ENCODE measurements at regions not wholly inside any gene's neighbourhood (a gene's known extent, or its start where the extent isn't known, plus 50 kb on each side); places are given as distances from the start of the nearest gene placed in this dataset.

DNA sequence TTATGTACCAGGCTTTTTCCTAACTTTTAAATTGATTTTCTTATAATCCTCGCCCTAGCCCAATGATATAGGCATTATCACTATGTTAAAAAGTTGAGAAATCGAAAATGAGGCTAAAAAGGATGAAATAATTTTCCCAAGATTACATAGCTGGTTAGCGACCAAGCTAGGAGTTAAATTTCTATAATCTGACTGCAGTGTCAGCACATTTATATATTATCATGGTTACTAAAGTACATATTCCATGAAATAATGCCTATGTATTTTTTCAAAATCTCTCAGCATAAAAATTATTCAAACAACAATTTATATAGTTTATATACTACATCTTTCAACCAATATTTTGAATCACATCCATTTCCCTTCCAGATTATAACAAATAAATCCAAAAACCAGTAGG lies 317.3 kb upstream of the TFPI start:
- intact Hi-C loops (cut with micrococcal nuclease) = no loop called here
- Mint-ChIP-seq H3K9me3 (ENCODE audit: unreplicated experiment) (peaks cover 34% of the 10 kb centered on the region), H3K36me3 (ENCODE audit: insufficient read depth, unreplicated experiment) (peaks cover 11% of the 10 kb centered on the region), H3K4me3 (ENCODE audit: unreplicated experiment) (no peak overlapping the region), H3K27ac (ENCODE audit: low read depth, unreplicated experiment) (no peak overlapping the region), H3K27me3 (ENCODE audit: insufficient read depth, unreplicated experiment) (no peaks in the 10 kb centered on the region), H3K4me1 (ENCODE audit: insufficient read depth, unreplicated experiment) (no peaks in the 10 kb centered on the region)
- DNase-seq (ENCODE audit: unreplicated experiment) = no peak
- CTCF ChIA-PET = no interaction called here
- POLR2A ChIA-PET = no interaction called here
- TF ChIP-seq, protein P1, sequence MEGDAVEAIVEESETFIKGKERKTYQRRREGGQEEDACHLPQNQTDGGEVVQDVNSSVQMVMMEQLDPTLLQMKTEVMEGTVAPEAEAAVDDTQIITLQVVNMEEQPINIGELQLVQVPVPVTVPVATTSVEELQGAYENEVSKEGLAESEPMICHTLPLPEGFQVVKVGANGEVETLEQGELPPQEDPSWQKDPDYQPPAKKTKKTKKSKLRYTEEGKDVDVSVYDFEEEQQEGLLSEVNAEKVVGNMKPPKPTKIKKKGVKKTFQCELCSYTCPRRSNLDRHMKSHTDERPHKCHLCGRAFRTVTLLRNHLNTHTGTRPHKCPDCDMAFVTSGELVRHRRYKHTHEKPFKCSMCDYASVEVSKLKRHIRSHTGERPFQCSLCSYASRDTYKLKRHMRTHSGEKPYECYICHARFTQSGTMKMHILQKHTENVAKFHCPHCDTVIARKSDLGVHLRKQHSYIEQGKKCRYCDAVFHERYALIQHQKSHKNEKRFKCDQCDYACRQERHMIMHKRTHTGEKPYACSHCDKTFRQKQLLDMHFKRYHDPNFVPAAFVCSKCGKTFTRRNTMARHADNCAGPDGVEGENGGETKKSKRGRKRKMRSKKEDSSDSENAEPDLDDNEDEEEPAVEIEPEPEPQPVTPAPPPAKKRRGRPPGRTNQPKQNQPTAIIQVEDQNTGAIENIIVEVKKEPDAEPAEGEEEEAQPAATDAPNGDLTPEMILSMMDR (IDR thresholded peaks at IDR 0.05; ENCODE audit: unreplicated experiment) = no peak
- no TSS peak for BruUV-seq (replicated peaks)

DNA sequence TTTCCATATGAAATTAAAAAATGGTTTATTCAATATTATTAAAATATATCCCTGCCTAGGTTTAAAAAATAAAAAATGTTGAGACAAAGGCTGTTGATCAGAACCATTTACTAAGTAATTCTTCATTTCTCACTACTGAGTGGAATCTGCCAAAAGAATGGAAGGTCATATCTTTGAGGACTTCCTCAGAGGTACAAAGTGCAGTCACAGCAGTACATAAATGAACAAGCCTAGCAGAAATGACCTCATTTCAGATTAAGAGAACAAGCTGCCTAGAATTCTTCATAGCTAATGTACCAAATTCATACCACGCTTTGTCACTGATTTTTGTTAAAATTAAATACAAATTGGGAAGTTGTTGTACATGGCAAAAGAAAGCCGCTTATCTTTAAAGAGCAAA lies 318.9 kb upstream of the TFPI start:
- POLR2A ChIA-PET = interaction anchor here (0.6 kb wide), 1 partner anchor 124 kb away, joined by 3 read pairs; no protein-coding TSS in a partner anchor
- DNase-seq (ENCODE audit: unreplicated experiment) = no peak
- Mint-ChIP-seq H3K9me3 (ENCODE audit: unreplicated experiment) (peaks cover 19% of the 10 kb centered on the region), H3K4me3 (ENCODE audit: unreplicated experiment) (no peak overlapping the region), H3K4me1 (ENCODE audit: insufficient read depth, unreplicated experiment) (no peaks in the 10 kb centered on the region), H3K36me3 (ENCODE audit: insufficient read depth, unreplicated experiment) (peaks cover 7% of the 10 kb centered on the region), H3K27me3 (ENCODE audit: insufficient read depth, unreplicated experiment) (no peaks in the 10 kb centered on the region), H3K27ac (ENCODE audit: low read depth, unreplicated experiment) (no peak overlapping the region)
- TF ChIP-seq, protein P1 (IDR thresholded peaks at IDR 0.05; ENCODE audit: unreplicated experiment) = no peak
- no TSS peak for BruUV-seq (replicated peaks)
- CTCF ChIA-PET = interaction anchor here (0.6 kb wide), 1 partner anchor 370 kb away, joined by 5 read pairs; no protein-coding TSS in a partner anchor
- intact Hi-C loops (cut with micrococcal nuclease) = no loop called here

DNA sequence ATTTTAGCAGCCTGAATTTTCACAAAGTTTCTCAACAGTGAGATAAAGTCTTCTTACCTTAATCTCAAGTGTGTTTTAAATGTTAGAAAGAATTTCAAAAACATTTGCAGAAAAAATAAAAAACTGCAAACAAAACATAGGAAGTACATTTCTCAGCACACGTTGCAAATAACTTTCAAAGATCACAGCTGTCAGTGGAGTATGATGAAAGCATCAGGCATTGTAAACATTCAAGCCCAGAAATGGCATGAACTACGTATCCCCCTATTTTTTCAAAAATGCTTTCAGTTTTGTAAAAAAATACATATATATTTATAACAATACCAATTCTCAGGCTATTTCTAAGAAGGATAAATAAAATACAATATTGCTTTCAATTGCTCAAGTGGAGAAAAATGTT lies 320.6 kb upstream of the TFPI start:
- TF ChIP-seq, protein P1 (IDR thresholded peaks at IDR 0.05; ENCODE audit: unreplicated experiment) = no peak
- intact Hi-C loops (cut with micrococcal nuclease) = no loop called here
- H3K4me3 Mint-ChIP-seq (ENCODE audit: unreplicated experiment) = no peak overlapping the region
- no peak for DNase-seq (ENCODE audit: unreplicated experiment)
- H3K27ac Mint-ChIP-seq (ENCODE audit: low read depth, unreplicated experiment) = no peak overlapping the region
- no peaks in the 10 kb centered on the region for H3K27me3 Mint-ChIP-seq (ENCODE audit: insufficient read depth, unreplicated experiment)
- no peaks in the 10 kb centered on the region for H3K36me3 Mint-ChIP-seq (ENCODE audit: insufficient read depth, unreplicated experiment)
- H3K9me3 Mint-ChIP-seq (ENCODE audit: unreplicated experiment) = peaks cover 3% of the 10 kb centered on the region
- H3K4me1 Mint-ChIP-seq (ENCODE audit: insufficient read depth, unreplicated experiment) = no peaks in the 10 kb centered on the region
- no TSS peak for BruUV-seq (replicated peaks)
- POLR2A ChIA-PET = no interaction called here
- CTCF ChIA-PET = no interaction called here

DNA sequence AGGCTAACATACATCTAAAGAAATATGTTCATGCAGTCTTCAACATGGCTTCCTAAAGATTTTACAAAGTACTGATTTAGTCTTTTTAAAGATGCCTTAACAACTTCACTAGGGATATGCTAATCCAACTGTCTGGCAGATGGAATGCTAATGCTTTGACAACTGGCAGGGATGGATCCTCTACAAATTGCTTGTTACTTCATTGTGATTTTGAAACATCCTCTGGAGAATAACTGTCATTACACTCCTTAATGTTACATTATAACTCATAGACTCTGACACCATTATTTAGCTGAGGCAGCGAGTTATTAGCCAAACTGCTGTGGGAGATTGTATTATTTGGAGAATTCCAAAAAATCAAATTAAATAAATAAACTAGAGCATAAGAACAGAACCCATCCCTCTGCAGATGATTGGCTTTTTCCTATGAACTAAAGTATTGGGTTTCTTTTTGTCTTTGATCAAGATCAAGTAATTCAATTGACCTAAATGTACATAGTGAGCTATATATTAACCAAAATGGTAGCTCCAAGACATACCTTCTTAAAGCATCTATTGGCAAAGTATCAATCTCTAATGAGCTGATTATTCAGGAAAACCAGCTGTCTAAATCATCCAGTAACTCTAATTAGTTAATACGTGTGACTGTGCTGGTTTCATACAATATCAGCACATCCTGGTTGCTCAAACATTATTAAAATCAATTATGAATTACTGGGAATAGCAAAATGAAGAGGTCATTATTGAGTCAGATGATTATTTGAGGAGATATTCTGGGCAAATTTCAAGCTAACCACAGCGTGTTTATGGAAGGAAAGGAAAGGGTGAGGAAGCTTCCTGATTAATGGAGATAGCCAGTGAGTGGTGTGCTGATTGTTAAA lies 321.3 kb upstream of the TFPI start:
- no peaks in the 10 kb centered on the region for H3K4me1 Mint-ChIP-seq (ENCODE audit: insufficient read depth, unreplicated experiment)
- DNase-seq (ENCODE audit: unreplicated experiment) = no peak
- ChIA-PET CTCF (interaction anchor here (0.6 to 0.9 kb wide), 3 partner anchors 9 to 790 kb away, joined by 3 to 4 read pairs (median 3); no protein-coding TSS in a partner anchor), POLR2A (interaction anchor here (0.5 kb wide), 1 partner anchor 416 kb away, joined by 3 read pairs; the partner anchor contains the start of gene GULP1)
- no peak overlapping the region for H3K4me3 Mint-ChIP-seq (ENCODE audit: unreplicated experiment)
- no TSS peak for BruUV-seq (replicated peaks)
- no peaks in the 10 kb centered on the region for H3K36me3 Mint-ChIP-seq (ENCODE audit: insufficient read depth, unreplicated experiment)
- intact Hi-C loops (cut with micrococcal nuclease) = no loop called here
- H3K27me3 Mint-ChIP-seq (ENCODE audit: insufficient read depth, unreplicated experiment) = no peaks in the 10 kb centered on the region
- no peaks in the 10 kb centered on the region for H3K9me3 Mint-ChIP-seq (ENCODE audit: unreplicated experiment)
- H3K27ac Mint-ChIP-seq (ENCODE audit: low read depth, unreplicated experiment) = no peak overlapping the region
- TF ChIP-seq, protein P1 (IDR thresholded peaks at IDR 0.05; ENCODE audit: unreplicated experiment) = no peak

Measured in MCF 10A (cell line).